Thoracic aorta (tissue), 2 donors: ENCODE measurements at regions not wholly inside any gene's neighbourhood (a gene's known extent, or its start where the extent isn't known, plus 50 kb on each side); places are given as distances from the start of the nearest gene placed in this dataset.

Source experiments
- ATAC-seq: fragments of 150-250 bp; one replicate; pipeline ENCODE4 v1.8.0; 2017; ENCODE audit warnings: low read depth; ENCODE audit not compliant: insufficient number of reproducible peaks, low FRiP score
- DNase-seq: peaks from one replicate; pipeline ENCODE4 v3.0.0-alpha.2; 2020; ENCODE audit warnings: low spot score
- H3K27ac ChIP-seq, 2 donors: fragments of 200-600 bp; sonication (generic); 1 replicate in 1 of 2; 2 replicates in 1 of 2; pipeline ENCODE4 v1.5.1; 2016; ENCODE audit warnings: mild to moderate bottlenecking in 2 of 2, moderate library complexity in 2 of 2
- H3K27me3 ChIP-seq: fragments of 200-600 bp; sonication (generic); replicated peaks from 2 replicates; pipeline ENCODE4 v1.6.0; 2016; ENCODE audit warnings: mild to moderate bottlenecking; ENCODE audit not compliant: insufficient read depth
- H3K36me3 ChIP-seq: fragments of 200-600 bp; sonication (generic); one replicate; pipeline ENCODE4 v1.5.1; 2016
- H3K4me1 ChIP-seq, 2 donors: fragments of 200-600 bp; sonication (generic); 1 replicate in 1 of 2; 2 replicates in 1 of 2; pipeline versions ENCODE4 v1.5.1 to v1.6.0; 2016; ENCODE audit warnings: low read depth in 2 of 2, mild to moderate bottlenecking in 1 of 2; ENCODE audit not compliant: control insufficient read depth in 1 of 2
- H3K4me3 ChIP-seq: fragments of 200-600 bp; sonication (generic); 2 replicates; pipeline ENCODE4 v1.5.1; 2016; ENCODE audit warnings: mild to moderate bottlenecking
- H3K9me3 ChIP-seq: fragments of 200-600 bp; sonication (generic); 2 replicates; pipeline ENCODE4 v1.5.1; 2016
- TF ChIP-seq, protein P1 (sequence below): fragments of 200-600 bp; sonication (generic); IDR thresholded peaks from one replicate; pipeline ENCODE4 v1.5.1; 2019; ENCODE audit warnings: antibody characterized with exemption

DNA sequence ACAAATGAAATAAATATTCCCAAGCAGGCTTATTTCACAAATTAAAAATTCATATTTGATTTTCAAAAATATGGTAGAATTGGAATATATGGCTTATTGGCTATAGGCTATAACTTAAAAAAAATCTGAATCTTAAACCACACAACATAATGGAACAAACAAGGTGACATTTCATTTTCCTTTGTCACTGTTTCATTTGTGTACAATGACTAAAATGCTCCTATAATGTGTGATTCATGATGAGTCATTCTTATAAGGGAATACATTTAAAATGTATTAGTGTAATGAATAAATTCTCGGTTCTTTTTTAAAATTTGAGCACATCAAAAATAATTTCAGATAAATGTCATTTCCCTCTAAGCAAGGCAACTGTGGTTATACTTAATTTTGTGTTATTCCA, 148.0 kb upstream of the ANK3 start:
- DNase-seq, result no peak
- Histone ChIP-seq H3K36me3 (no peaks in the 10 kb centered on the region), H3K4me3 (no peak overlapping the region), H3K27ac (no peak overlapping the region), H3K27me3 (no peaks in the 10 kb centered on the region), H3K9me3 (no peaks in the 10 kb centered on the region), H3K4me1 (peaks cover 12 to 21% of the 10 kb centered on the region in 2 donors)
- TF ChIP-seq, protein P1, sequence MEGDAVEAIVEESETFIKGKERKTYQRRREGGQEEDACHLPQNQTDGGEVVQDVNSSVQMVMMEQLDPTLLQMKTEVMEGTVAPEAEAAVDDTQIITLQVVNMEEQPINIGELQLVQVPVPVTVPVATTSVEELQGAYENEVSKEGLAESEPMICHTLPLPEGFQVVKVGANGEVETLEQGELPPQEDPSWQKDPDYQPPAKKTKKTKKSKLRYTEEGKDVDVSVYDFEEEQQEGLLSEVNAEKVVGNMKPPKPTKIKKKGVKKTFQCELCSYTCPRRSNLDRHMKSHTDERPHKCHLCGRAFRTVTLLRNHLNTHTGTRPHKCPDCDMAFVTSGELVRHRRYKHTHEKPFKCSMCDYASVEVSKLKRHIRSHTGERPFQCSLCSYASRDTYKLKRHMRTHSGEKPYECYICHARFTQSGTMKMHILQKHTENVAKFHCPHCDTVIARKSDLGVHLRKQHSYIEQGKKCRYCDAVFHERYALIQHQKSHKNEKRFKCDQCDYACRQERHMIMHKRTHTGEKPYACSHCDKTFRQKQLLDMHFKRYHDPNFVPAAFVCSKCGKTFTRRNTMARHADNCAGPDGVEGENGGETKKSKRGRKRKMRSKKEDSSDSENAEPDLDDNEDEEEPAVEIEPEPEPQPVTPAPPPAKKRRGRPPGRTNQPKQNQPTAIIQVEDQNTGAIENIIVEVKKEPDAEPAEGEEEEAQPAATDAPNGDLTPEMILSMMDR, result no peak
- ATAC-seq, result no peak

DNA sequence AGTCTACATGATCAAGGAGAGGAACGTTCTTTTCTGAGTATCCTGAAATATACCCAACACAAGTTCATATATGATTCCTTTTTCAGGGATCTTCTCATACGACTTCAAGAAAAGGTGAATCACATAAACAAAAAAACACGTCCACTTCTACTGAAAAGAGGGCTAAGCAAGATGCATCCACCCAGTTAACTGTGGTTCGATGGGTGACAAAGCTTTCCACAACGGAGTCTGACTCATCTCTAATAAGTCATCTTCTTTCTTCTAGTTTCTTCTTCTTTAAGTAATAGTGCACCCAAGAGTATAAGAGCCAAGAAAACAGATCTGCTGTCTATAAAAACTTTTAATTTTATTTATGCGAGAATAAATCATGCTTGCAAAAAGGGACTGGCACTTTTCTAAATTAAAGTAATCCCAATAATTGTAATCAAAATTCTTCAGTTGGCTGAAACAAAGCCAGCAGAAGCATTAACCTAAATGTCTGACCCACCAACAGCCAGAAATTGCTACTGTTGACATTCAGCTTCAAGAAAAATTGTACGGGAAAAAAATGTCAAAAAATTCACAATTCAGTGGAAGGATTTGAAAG, 146.9 kb upstream of the ANK3 start:
- no peaks in the 10 kb centered on the region for H3K36me3 ChIP-seq
- H3K9me3 ChIP-seq, result no peaks in the 10 kb centered on the region
- TF ChIP-seq, protein P1, result no peak
- H3K27me3 ChIP-seq, result no peaks in the 10 kb centered on the region
- ATAC-seq, result no peak
- DNase-seq, result no peak
- H3K4me1 ChIP-seq, result peaks cover 4 to 11% of the 10 kb centered on the region in 2 donors
- H3K4me3 ChIP-seq, result no peak overlapping the region
- H3K27ac ChIP-seq, result no peak overlapping the region

DNA sequence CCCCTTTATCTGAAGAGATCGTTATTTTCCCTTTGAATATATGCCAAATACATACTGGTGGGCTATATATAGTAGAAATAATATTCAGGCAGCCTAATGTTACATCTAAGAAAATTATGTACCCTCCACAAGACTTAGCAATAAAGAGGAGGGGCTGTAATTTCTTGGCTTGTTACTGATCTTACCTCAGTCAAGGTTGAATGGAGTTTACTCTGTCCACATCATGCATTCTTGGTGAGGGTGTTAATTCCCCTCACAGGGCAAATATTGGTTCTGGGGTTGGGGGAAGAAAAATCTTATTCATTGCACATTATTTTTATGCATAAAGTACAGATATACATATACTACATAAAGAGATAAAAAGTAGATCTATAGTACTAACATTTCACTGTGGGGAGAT, 145.8 kb upstream of the ANK3 start:
- Histone ChIP-seq H3K4me3 (no peak overlapping the region), H3K27ac (no peak overlapping the region), H3K4me1 (no peaks in the 10 kb centered on the region), H3K27me3 (no peaks in the 10 kb centered on the region), H3K36me3 (no peaks in the 10 kb centered on the region), H3K9me3 (no peaks in the 10 kb centered on the region)
- no peak for DNase-seq
- TF ChIP-seq, protein P1, result no peak
- no peak for ATAC-seq

DNA sequence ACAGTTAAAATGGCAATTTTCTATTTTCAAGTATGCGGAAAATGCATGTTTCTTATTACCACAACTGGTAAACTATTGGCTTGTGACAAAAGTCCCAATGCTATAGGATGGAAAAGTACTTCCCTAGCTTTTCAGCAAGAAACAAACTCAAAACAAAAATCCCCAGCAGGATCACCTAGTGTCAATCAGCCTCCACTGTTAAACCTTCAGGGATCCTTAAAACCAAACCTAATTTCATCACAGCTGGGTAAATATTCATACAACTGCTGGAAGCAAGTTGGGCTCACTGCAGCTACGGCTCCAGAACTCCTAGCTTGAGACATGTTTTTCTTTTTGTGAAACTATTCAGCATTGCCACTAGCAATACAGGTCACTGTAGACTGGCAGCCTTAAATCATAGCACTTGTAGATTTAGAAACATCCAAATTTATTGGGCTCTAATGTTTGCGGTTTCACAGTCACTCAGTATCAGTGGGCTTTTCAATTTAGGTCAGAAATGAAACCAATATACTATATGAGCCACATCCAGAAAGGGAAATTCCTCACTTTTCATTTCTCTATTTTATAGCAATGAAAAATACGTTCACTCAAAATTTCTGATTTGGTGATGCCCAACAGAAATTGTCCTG, 145.2 kb upstream of the ANK3 start:
- ATAC-seq (no peak), DNase-seq (no peak)
- TF ChIP-seq, protein P1, result no peak
- no peaks in the 10 kb centered on the region for H3K9me3 ChIP-seq
- no peak overlapping the region for H3K27ac ChIP-seq
- H3K4me1 ChIP-seq, result no peaks in the 10 kb centered on the region
- H3K27me3 ChIP-seq, result no peaks in the 10 kb centered on the region
- H3K36me3 ChIP-seq, result no peaks in the 10 kb centered on the region
- no peak overlapping the region for H3K4me3 ChIP-seq

DNA sequence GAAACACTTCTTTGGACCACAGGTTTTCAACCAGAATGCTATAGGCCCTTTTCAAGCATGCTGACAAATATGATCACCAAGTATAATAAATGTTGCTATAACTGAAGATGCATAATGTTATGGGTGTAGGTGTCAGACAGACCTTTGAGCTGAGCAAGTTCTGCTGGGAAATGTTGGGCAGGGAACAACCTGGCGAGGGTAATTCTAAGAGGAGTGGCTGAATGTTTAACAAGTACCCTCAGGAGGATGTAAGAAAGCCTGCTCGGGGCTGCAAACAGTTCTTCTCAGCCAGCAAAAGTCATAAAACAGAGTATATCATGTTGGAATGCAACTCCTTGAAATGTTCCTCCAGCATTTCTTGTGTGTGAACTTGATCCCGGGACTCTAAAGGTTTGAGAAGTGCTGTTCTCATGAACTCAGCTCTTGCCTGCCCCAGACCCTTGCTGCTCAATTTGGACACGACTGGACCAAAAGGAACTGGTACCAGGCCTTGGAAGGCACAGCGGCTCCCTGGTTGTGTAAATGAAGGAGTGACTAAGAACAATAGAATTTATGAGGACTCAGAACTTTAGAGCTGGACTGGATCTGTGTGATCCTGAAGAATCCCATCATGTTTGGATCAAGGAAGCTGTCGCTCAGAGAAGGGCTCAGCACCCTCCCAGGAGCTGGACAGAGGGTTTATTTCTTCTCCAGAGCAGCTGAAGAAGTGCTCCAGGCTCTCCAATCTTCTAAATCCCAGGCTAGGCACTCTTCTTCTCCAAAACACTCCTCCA, 143.2 kb upstream of the ANK3 start:
- no peaks in the 10 kb centered on the region for H3K9me3 ChIP-seq
- no peaks in the 10 kb centered on the region for H3K36me3 ChIP-seq
- no peak for DNase-seq
- ATAC-seq, result no peak
- no peaks in the 10 kb centered on the region for H3K4me1 ChIP-seq
- no peaks in the 10 kb centered on the region for H3K27me3 ChIP-seq
- no peak overlapping the region for H3K4me3 ChIP-seq
- TF ChIP-seq, protein P1, result no peak
- H3K27ac ChIP-seq, result no peak overlapping the region
